K562 (cell line): ENCODE measurements at regions not wholly inside any gene's neighbourhood (a gene's known extent, or its start where the extent isn't known, plus 50 kb on each side); places are given as distances from the start of the nearest gene placed in this dataset.

Source experiments
- ATAC-seq: fragments of 200-7000 bp; cut with Tn5 transposase; 3 replicates; pipeline ENCODE4 v1.9.1; 2020; ENCODE audit warnings: moderate library complexity
- BruUV-seq: library from RNA; stranded (reverse); fragments of 400-500 nt; replicated peaks from 2 replicates; lab custom pipeline; 2021; lab: Mats Ljungman, UMichigan
- CTCF ChIA-PET: fragments of 300-600 bp; formaldehyde crosslinking; extraction: SDS; loops from one replicate; lab custom pipeline; 2021; ENCODE audit warnings: low intra/inter-chr PET ratio; lab: Yijun Ruan, JAX
- POLR2A ChIA-PET: fragments of 300-600, 350-650 bp; sonication (Branson Sonifier 250); formaldehyde crosslinking; extraction: SDS; loops from one replicate; lab custom pipeline; 2021; ENCODE audit warnings: antibody characterized with exemption, inconsistent platforms; lab: Yijun Ruan, JAX
- DNase-seq, 4 experiments: peaks; one replicate each; pipeline versions ENCODE4 v3.0.0 to v3.0.0-alpha.2; 2011 to 2018; ENCODE audit warnings: low spot score in 3 of 4, mixed read lengths in 3 of 4; ENCODE audit errors: extremely low read depth in 1 of 4
- FAIRE-seq: peaks from 2 replicates; lab custom pipeline; 2011; peaks lifted over from hg19 to GRCh38; lab: Jason Lieb, UNC
- H2AFZ ChIP-seq: 2 replicates; pipeline ENCODE4 v1.6.0; 2011; ENCODE audit warnings: low read depth, low read length, control low read depth, inconsistent platforms
- H3K27ac ChIP-seq: fragments of 200-600 bp; 3 replicates; pipeline ENCODE4 v1.8.0; 2011; ENCODE audit warnings: low read depth, mild to moderate bottlenecking, control low read depth, inconsistent platforms, low read length, moderate library complexity, mixed read lengths; ENCODE audit errors: extremely low read depth
- H3K27me3 ChIP-seq, 2 experiments: fragments of 300-600 bp in 1 of 2; 2 replicates in 1 of 2; 3 replicates in 1 of 2; pipeline versions ENCODE4 v1.6.0 to v1.8.0; 2011; ENCODE audit warnings: inconsistent platforms in 2 of 2, low read length in 2 of 2, mild to moderate bottlenecking in 1 of 2, mixed read lengths in 1 of 2, moderate library complexity in 1 of 2; ENCODE audit not compliant: control insufficient read depth in 2 of 2, insufficient read depth in 2 of 2
- H3K36me3 ChIP-seq: fragments of 300-600 bp; 3 replicates; pipeline ENCODE4 v1.8.0; 2011; ENCODE audit warnings: mild to moderate bottlenecking, low read length, inconsistent platforms; ENCODE audit not compliant: control insufficient read depth, insufficient read depth
- H3K4me1 ChIP-seq, 2 experiments: fragments of 200-600 bp in 1 of 2; replicated peaks in 1 of 2; 2 replicates in 1 of 2; 3 replicates in 1 of 2; pipeline versions ENCODE4 v1.5.1 to v1.8.0; 2011; ENCODE audit warnings: inconsistent platforms in 2 of 2, low read length in 2 of 2, mild to moderate bottlenecking in 1 of 2, mixed read lengths in 1 of 2, moderate library complexity in 1 of 2; ENCODE audit not compliant: control insufficient read depth in 2 of 2, insufficient read depth in 2 of 2
- H3K4me2 ChIP-seq: 2 replicates; pipeline ENCODE4 v1.6.1; 2011; ENCODE audit warnings: low read length, control low read depth, inconsistent platforms, mixed read lengths; ENCODE audit not compliant: insufficient read depth
- H3K4me3 ChIP-seq: fragments of 200-600 bp; sonication (generic), shearing (Covaris generic); 2 replicates; pipeline ENCODE4 v1.5.1; 2016; ENCODE audit warnings: control low read depth, inconsistent platforms
- H3K79me2 ChIP-seq: fragments of 200-600 bp; 3 replicates; pipeline ENCODE4 v1.8.0; 2011; ENCODE audit warnings: low read length, inconsistent platforms; ENCODE audit not compliant: control insufficient read depth, insufficient read depth
- H3K9ac ChIP-seq, 2 experiments: 2 replicates each; pipeline versions ENCODE4 v1.6.0 to v1.6.1; 2011; ENCODE audit warnings: low read depth in 2 of 2, low read length in 2 of 2, control low read depth in 1 of 2, inconsistent platforms in 1 of 2, mild to moderate bottlenecking in 1 of 2, mixed read lengths in 1 of 2; ENCODE audit not compliant: insufficient read depth in 1 of 2
- H3K9me1 ChIP-seq: one replicate; pipeline ENCODE4 v1.6.0; 2011; ENCODE audit warnings: inconsistent platforms, mild to moderate bottlenecking, low read length, moderate library complexity; ENCODE audit not compliant: control insufficient read depth, insufficient read depth
- H3K9me3 ChIP-seq: replicated peaks from 2 replicates; pipeline ENCODE4 v1.5.1; 2011; ENCODE audit warnings: low read depth, low read length, inconsistent platforms; ENCODE audit not compliant: control insufficient read depth, insufficient read depth
- H4K20me1 ChIP-seq: replicated peaks from 2 replicates; pipeline ENCODE4 v1.6.1; 2011; ENCODE audit warnings: low read length, inconsistent platforms, mixed read lengths; ENCODE audit not compliant: control insufficient read depth, insufficient read depth
- CBFA2T3 ChIP-seq: fragments of 450-650 bp; IDR thresholded peaks from 2 replicates; pipeline ENCODE4 v1.6.1; 2017
- ELK1 ChIP-seq: sonication (generic); formaldehyde crosslinking; IDR thresholded peaks from 2 replicates; pipeline ENCODE4 v1.8.1; 2022; ENCODE audit warnings: missing genetic modification reagents
- HMG20B ChIP-seq: fragments of 250-450 bp; sonication (Bioruptor Pico); IDR thresholded peaks from 2 replicates; pipeline ENCODE4 v1.5.0; 2021; ENCODE audit warnings: mild to moderate bottlenecking
- KHSRP ChIP-seq: fragments of 450-650 bp; IDR thresholded peaks from 2 replicates; pipeline ENCODE4 v1.6.1; 2017
- MEF2D ChIP-seq: conservative IDR thresholded peaks from 2 replicates; pipeline ENCODE4 v1.6.1; 2016; ENCODE audit warnings: low read depth, missing genetic modification characterization, missing compliant biosample characterization
- NFIX ChIP-seq: fragments of 250-450 bp; sonication (Bioruptor Pico); IDR thresholded peaks from 2 replicates; pipeline ENCODE4 v1.4.0; 2020; ENCODE audit warnings: low read depth, mild to moderate bottlenecking, moderate library complexity
- SIRT6 ChIP-seq: IDR thresholded peaks from one replicate; pipeline ENCODE4 v1.6.1; 2012; ENCODE audit warnings: low read depth, mild to moderate bottlenecking, control low read depth, inconsistent platforms, low read length, moderate library complexity
- SMC3 ChIP-seq: conservative IDR thresholded peaks from 2 replicates; pipeline ENCODE4 v1.6.1; 2011; ENCODE audit warnings: low read depth, low read length, improper control_type of control experiment; ENCODE audit not compliant: insufficient read depth
- THRA ChIP-seq: fragments of 450-650 bp; IDR thresholded peaks from 2 replicates; pipeline ENCODE4 v1.6.1; 2017; ENCODE audit warnings: mild to moderate bottlenecking, moderate library complexity
- ZFP36 ChIP-seq: fragments of 150-350 bp; IDR thresholded peaks from 2 replicates; pipeline ENCODE4 v1.6.1; 2018; ENCODE audit warnings: low read length, low read depth; ENCODE audit not compliant: partially characterized antibody
- ZNF133 ChIP-seq: fragments of 250-450 bp; sonication (Bioruptor Pico); IDR thresholded peaks from 2 replicates; pipeline ENCODE4 v1.4.0; 2020; ENCODE audit warnings: mild to moderate bottlenecking
- ZNF431 ChIP-seq: sonication (generic); formaldehyde crosslinking; IDR thresholded peaks from 2 replicates; pipeline ENCODE4 v1.8.0; 2022; ENCODE audit warnings: mild to moderate bottlenecking, missing genetic modification reagents
- WGBS: fragments of 100-300 bp; shearing (Covaris generic); methylation state at CpG from one replicate; pipeline ENCODE4 v1.1.6; 2016; ENCODE audit warnings: low coverage, mixed read lengths; ENCODE audit not compliant: insufficient coverage; ENCODE audit errors: missing lambda C conversion rate; 5-methylcytosine and 5-hydroxymethylcytosine counted together
- in situ Hi-C: fragments of 300-500 bp; cut with MboI; formaldehyde crosslinking; loops from 4 replicates; pipeline ENCODE4 v1.15.0; 2018; ENCODE audit warnings: inconsistent platforms, mixed read lengths
- intact Hi-C: fragments of 100-400 bp; cut with micrococcal nuclease; formaldehyde crosslinking; loops from 2 replicates; pipeline ENCODE4 v1.14.2; 2022
- TF ChIP-seq, protein P1 (sequence below), 3 experiments: fragments of 200-800 bp in 1 of 3; sonication (Bioruptor generic) in 1 of 3; sonication (generic) in 1 of 3; formaldehyde crosslinking in 1 of 3; IDR thresholded peaks; 2 replicates each; pipeline versions ENCODE4 v1.6.1 to v1.8.0; 2016 to 2022; ENCODE audit warnings: mild to moderate bottlenecking in 2 of 3, missing compliant biosample characterization in 2 of 3, missing genetic modification characterization in 2 of 3, missing genetic modification reagents in 1 of 3

- ChIA-PET CTCF (no interaction called here), POLR2A (no interaction called here)
- in situ Hi-C loops = no loop called here
- no peaks in the 10 kb centered on the region for H3K9me3 ChIP-seq
- H3K9me1 ChIP-seq = no peaks in the 10 kb centered on the region
- no peaks in the 10 kb centered on the region for H3K4me1 ChIP-seq
- no peak overlapping the region for H3K4me2 ChIP-seq
- H3K27ac ChIP-seq = no peak overlapping the region
- no peak overlapping the region for H3K9ac ChIP-seq
- H2AFZ ChIP-seq = no peak overlapping the region
- no peak for DNase-seq
- H4K20me1 ChIP-seq = no peaks in the 10 kb centered on the region
- intact Hi-C loops = no loop called here
- H3K79me2 ChIP-seq = no peaks in the 10 kb centered on the region
- no peaks in the 10 kb centered on the region for H3K36me3 ChIP-seq
- WGBS = 0% methylated on average over 2 of the region's 3 CpGs
- TF ChIP-seq CBFA2T3 = no peak
- no peak for TF ChIP-seq ZNF133
- no peak for TF ChIP-seq MEF2D (tag)
- TF ChIP-seq SMC3 = no peak
- no peak for TF ChIP-seq ELK1 (CRISPR knock-in tag)
- TF ChIP-seq HMG20B (CRISPR knock-in tag) = no peak
- no peak for TF ChIP-seq SIRT6
- TF ChIP-seq, protein P1, sequence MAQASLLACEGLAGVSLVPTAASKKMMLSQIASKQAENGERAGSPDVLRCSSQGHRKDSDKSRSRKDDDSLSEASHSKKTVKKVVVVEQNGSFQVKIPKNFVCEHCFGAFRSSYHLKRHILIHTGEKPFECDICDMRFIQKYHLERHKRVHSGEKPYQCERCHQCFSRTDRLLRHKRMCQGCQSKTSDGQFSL (CRISPR knock-in tag; IDR thresholded peaks at IDR 0.05) = no peak
- TF ChIP-seq, protein P1 (tag; IDR thresholded peaks at IDR 0.05) = no peak
- no peak for TF ChIP-seq ZFP36
- TF ChIP-seq THRA = no peak
- no peak for TF ChIP-seq KHSRP
- TF ChIP-seq ZNF431 (CRISPR knock-in tag) = no peak
- TF ChIP-seq NFIX = no peak
- H3K27me3 ChIP-seq = no peaks in the 10 kb centered on the region
- FAIRE-seq = no peak
- no TSS peak for BruUV-seq
- H3K4me3 ChIP-seq = no peak overlapping the region
- no peak for ATAC-seq
Observed at GRCh38 chr4:187193141-187193540, 469.5 kb upstream of the FAT1 start.
